Trophoblast cell (in vitro differentiated cells and primary cell): ENCODE measurements at regions not wholly inside any gene's neighbourhood (a gene's known extent, or its start where the extent isn't known, plus 50 kb on each side); places are given as distances from the start of the nearest gene placed in this dataset.
A peak's percentile ranks its signal among the peaks of the same experiment; 100 is the strongest.

ENCODE experiments used
- DNase-seq, 2 donors: peaks; one replicate each; pipeline ENCODE4 v3.0.0-alpha.2; 2016
- H2AFZ ChIP-seq: 2 replicates; pipeline ENCODE4 v1.6.1; 2013; ENCODE audit warnings: low read length, moderate library complexity, mild to moderate bottlenecking; ENCODE audit not compliant: insufficient read depth, poor library complexity
- H2AK5ac ChIP-seq: 2 replicates; pipeline ENCODE4 v1.6.1; 2013; ENCODE audit warnings: mild to moderate bottlenecking, low read length
- H2BK120ac ChIP-seq: 2 replicates; pipeline ENCODE4 v1.6.1; 2013; ENCODE audit warnings: low read length, mild to moderate bottlenecking, moderate library complexity; ENCODE audit not compliant: insufficient read depth, poor library complexity
- H2BK12ac ChIP-seq: 2 replicates; pipeline ENCODE4 v1.6.1; 2013; ENCODE audit warnings: mild to moderate bottlenecking, low read length, moderate library complexity
- H2BK5ac ChIP-seq: 2 replicates; pipeline ENCODE4 v1.6.1; 2013; ENCODE audit warnings: low read length, low read depth, moderate library complexity, mild to moderate bottlenecking; ENCODE audit not compliant: poor library complexity
- H3K14ac ChIP-seq: 2 replicates; pipeline ENCODE4 v1.6.1; 2013; ENCODE audit warnings: mild to moderate bottlenecking, low read length
- H3K18ac ChIP-seq: 2 replicates; pipeline ENCODE4 v1.6.1; 2013; ENCODE audit warnings: mild to moderate bottlenecking, low read length
- H3K23ac ChIP-seq: 2 replicates; pipeline ENCODE4 v1.6.1; 2013; ENCODE audit warnings: low read length
- H3K27ac ChIP-seq: 2 replicates; pipeline ENCODE4 v1.5.1; 2013; ENCODE audit warnings: low read depth, mild to moderate bottlenecking, inconsistent platforms, low read length, moderate library complexity
- H3K27me3 ChIP-seq: 2 replicates; pipeline ENCODE4 v1.6.1; 2013; ENCODE audit warnings: inconsistent platforms, mild to moderate bottlenecking, low read length, moderate library complexity; ENCODE audit not compliant: insufficient read depth
- H3K36me3 ChIP-seq, 2 experiments: 1 replicate in 1 of 2; 2 replicates in 1 of 2; pipeline ENCODE4 v1.6.1; 2013; ENCODE audit warnings: low read length in 2 of 2, mild to moderate bottlenecking in 2 of 2, moderate library complexity in 1 of 2; ENCODE audit not compliant: insufficient read depth in 2 of 2, control insufficient read depth in 1 of 2
- H3K4ac ChIP-seq: 2 replicates; pipeline ENCODE4 v1.6.1; 2013; ENCODE audit warnings: low read depth, mild to moderate bottlenecking, low read length, moderate library complexity
- H3K4me1 ChIP-seq, 2 experiments: 1 replicate in 1 of 2; 2 replicates in 1 of 2; pipeline ENCODE4 v1.6.1; 2013; ENCODE audit warnings: low read length in 2 of 2, mild to moderate bottlenecking in 2 of 2, moderate library complexity in 1 of 2; ENCODE audit not compliant: insufficient read depth in 2 of 2, control insufficient read depth in 1 of 2
- H3K4me2 ChIP-seq: 2 replicates; pipeline ENCODE4 v1.6.1; 2013; ENCODE audit warnings: inconsistent platforms, mild to moderate bottlenecking, low read length, moderate library complexity
- H3K4me3 ChIP-seq: 2 replicates; pipeline ENCODE4 v1.5.1; 2013; ENCODE audit warnings: mild to moderate bottlenecking, low read depth, low read length, inconsistent platforms
- H3K79me1 ChIP-seq: one replicate; pipeline ENCODE4 v1.6.1; 2013; ENCODE audit warnings: low read length
- H3K79me2 ChIP-seq: 2 replicates; pipeline ENCODE4 v1.6.1; 2013; ENCODE audit warnings: low read length, mild to moderate bottlenecking; ENCODE audit not compliant: control insufficient read depth, insufficient read depth, poor library complexity
- H3K9ac ChIP-seq: 2 replicates; pipeline ENCODE4 v1.6.1; 2013; ENCODE audit warnings: mild to moderate bottlenecking, low read length
- H3K9me3 ChIP-seq: 2 replicates; pipeline ENCODE4 v1.6.1; 2013; ENCODE audit warnings: low read depth, mild to moderate bottlenecking, control low read depth, inconsistent platforms, low read length; ENCODE audit not compliant: insufficient read depth
- H4K12ac ChIP-seq: 2 replicates; pipeline ENCODE4 v1.6.1; 2013; ENCODE audit warnings: low read depth, mild to moderate bottlenecking, low read length, moderate library complexity
- H4K8ac ChIP-seq: 2 replicates; pipeline ENCODE4 v1.6.1; 2013; ENCODE audit warnings: low read depth, mild to moderate bottlenecking, low read length, moderate library complexity
- H4K91ac ChIP-seq: one replicate; pipeline ENCODE4 v1.6.1; 2013; ENCODE audit warnings: low read depth, mild to moderate bottlenecking, low read length, moderate library complexity
- WGBS: extraction: QIAGEN DNeasy Blood & Tissue Kit; methylation state at CpG from one replicate; pipeline ENCODE4 v1.1.7; 2013; ENCODE audit warnings: missing lambda C conversion rate; ENCODE audit not compliant: insufficient read length, insufficient coverage; ENCODE audit errors: extremely low coverage; 5-methylcytosine and 5-hydroxymethylcytosine counted together

DNA sequence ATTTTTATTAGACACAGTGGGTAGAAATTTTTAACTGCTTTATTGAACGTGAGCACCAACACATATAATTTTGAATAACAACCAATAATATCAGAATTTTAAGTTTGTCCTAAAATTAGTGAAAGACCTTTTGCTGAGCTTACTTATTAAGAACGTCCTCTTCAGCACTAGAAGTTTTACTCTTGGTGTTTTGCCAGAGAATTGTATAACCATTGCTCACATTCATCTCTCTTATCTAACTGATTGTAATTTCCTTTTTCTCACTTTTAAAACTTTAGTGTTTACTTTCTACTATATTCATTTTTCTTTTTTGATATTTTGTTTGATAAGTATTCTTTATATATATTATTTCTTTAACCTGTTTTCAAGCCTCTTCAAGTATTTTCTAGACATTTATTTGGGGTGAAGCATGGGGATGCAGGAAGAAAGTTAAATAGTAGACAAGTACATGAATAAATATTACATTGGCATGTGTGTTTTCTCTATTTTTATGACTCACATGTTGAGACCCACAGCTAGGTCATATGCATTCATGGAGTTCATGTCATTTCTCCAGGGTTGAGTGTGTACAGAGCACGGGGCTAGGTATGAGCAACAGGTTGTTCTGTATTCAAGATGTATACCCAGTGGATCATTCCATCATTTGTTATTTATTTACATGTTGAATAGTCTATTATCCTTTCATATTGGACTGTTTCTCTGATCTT lies 90.6 kb downstream of the ATP6V1G3 start:
- no peaks in the 10 kb centered on the region for H3K79me2 ChIP-seq
- H4K12ac ChIP-seq: no peak overlapping the region
- H2BK5ac ChIP-seq: no peak overlapping the region
- H2AFZ ChIP-seq: no peak overlapping the region
- H3K9ac ChIP-seq: no peak overlapping the region
- H4K91ac ChIP-seq: no peak overlapping the region
- no peak overlapping the region for H2AK5ac ChIP-seq
- H3K4me1 ChIP-seq: no peaks in the 10 kb centered on the region
- H4K8ac ChIP-seq: no peak overlapping the region
- H3K36me3 ChIP-seq: no peaks in the 10 kb centered on the region
- H3K23ac ChIP-seq: no peak overlapping the region
- H3K4me3 ChIP-seq: no peak overlapping the region
- H3K4ac ChIP-seq: no peak overlapping the region
- no peak overlapping the region for H2BK120ac ChIP-seq
- H3K27ac ChIP-seq: no peak overlapping the region
- no peak overlapping the region for H3K18ac ChIP-seq
- no peak overlapping the region for H3K4me2 ChIP-seq
- no peaks in the 10 kb centered on the region for H3K9me3 ChIP-seq
- DNase-seq: peak; percentile 9 to 66
- whole genome bisulfite sequencing: no CpG with 5 or more reads among the region's 3 CpGs
- no peak overlapping the region for H3K14ac ChIP-seq
- no peak overlapping the region for H2BK12ac ChIP-seq
- H3K79me1 ChIP-seq: no peaks in the 10 kb centered on the region
- no peaks in the 10 kb centered on the region for H3K27me3 ChIP-seq

DNA sequence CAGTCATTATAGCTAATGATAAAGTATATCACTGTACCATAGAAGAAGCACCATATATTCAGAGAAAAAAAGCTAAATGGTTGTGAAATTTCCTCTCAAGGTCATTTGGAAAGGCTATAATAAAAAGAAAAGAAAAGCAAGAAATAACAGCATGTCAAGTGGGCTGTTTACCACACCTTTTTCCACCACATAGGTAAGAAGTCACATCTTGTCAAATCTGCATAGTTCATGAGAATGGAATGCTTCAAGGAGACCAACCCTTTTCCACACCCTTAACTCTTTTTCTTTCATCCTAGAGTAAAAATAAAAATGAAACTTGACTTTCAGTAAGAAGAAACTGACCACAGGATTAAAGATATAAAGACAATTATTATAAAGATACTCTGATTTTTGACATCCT lies 91.2 kb downstream of the ATP6V1G3 start:
- no peak overlapping the region for H3K4me2 ChIP-seq
- H4K8ac ChIP-seq: no peak overlapping the region
- no peak overlapping the region for H3K14ac ChIP-seq
- H3K36me3 ChIP-seq: no peaks in the 10 kb centered on the region
- no peaks in the 10 kb centered on the region for H3K79me2 ChIP-seq
- DNase-seq: peak in 1 of 2 donors; percentile 29
- H3K23ac ChIP-seq: no peak overlapping the region
- no peak overlapping the region for H3K27ac ChIP-seq
- no peak overlapping the region for H2AK5ac ChIP-seq
- H2BK12ac ChIP-seq: no peak overlapping the region
- no peak overlapping the region for H4K12ac ChIP-seq
- H2AFZ ChIP-seq: no peak overlapping the region
- H3K4me3 ChIP-seq: no peak overlapping the region
- H3K27me3 ChIP-seq: no peaks in the 10 kb centered on the region
- no peak overlapping the region for H2BK120ac ChIP-seq
- H3K9me3 ChIP-seq: no peaks in the 10 kb centered on the region
- no peak overlapping the region for H3K9ac ChIP-seq
- no peak overlapping the region for H4K91ac ChIP-seq
- no peaks in the 10 kb centered on the region for H3K4me1 ChIP-seq
- no peak overlapping the region for H2BK5ac ChIP-seq
- H3K4ac ChIP-seq: no peak overlapping the region
- H3K79me1 ChIP-seq: no peaks in the 10 kb centered on the region
- H3K18ac ChIP-seq: no peak overlapping the region

GRCh38 chr1:198447468-198447867 lies 93.0 kb downstream of the ATP6V1G3 start:
- H4K91ac ChIP-seq: no peak overlapping the region
- no peak overlapping the region for H2AFZ ChIP-seq
- H3K36me3 ChIP-seq: no peaks in the 10 kb centered on the region
- H3K9ac ChIP-seq: no peak overlapping the region
- no peaks in the 10 kb centered on the region for H3K27me3 ChIP-seq
- H2AK5ac ChIP-seq: no peak overlapping the region
- WGBS: no CpG with 5 or more reads among the region's 1 CpG
- no peak overlapping the region for H4K8ac ChIP-seq
- no peak overlapping the region for H3K18ac ChIP-seq
- no peak overlapping the region for H2BK5ac ChIP-seq
- H3K4me1 ChIP-seq: no peaks in the 10 kb centered on the region
- H3K4me2 ChIP-seq: no peak overlapping the region
- no peak overlapping the region for H3K4ac ChIP-seq
- H4K12ac ChIP-seq: no peak overlapping the region
- H2BK120ac ChIP-seq: no peak overlapping the region
- no peak overlapping the region for H3K27ac ChIP-seq
- H3K79me2 ChIP-seq: no peaks in the 10 kb centered on the region
- H2BK12ac ChIP-seq: no peak overlapping the region
- DNase-seq: no peak
- no peak overlapping the region for H3K23ac ChIP-seq
- no peaks in the 10 kb centered on the region for H3K79me1 ChIP-seq
- H3K4me3 ChIP-seq: no peak overlapping the region
- H3K9me3 ChIP-seq: no peaks in the 10 kb centered on the region
- H3K14ac ChIP-seq: no peak overlapping the region

DNA sequence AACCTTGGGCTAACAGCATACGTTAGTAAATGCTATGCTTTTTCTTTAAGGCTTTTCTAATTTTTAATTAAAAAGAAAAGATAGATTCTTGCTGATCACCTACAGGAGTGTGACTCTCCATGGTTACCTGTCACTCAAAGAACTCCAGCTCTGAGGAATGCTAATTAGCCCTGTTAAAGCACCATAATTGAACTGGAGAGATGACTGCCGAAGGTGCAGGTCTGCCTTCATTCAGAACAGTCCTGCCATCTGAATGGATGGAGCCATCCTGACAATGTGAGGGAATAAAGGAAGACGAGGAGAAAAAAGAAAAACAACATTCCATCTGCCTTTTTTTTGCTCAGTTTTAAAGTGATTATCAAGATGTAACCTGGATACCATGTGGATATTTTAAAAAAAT lies 94.6 kb downstream of the ATP6V1G3 start:
- no CpG with 5 or more reads among the region's 3 CpGs for WGBS
- H3K23ac ChIP-seq: no peak overlapping the region
- no peak overlapping the region for H2BK12ac ChIP-seq
- no peak overlapping the region for H3K18ac ChIP-seq
- no peak overlapping the region for H2BK120ac ChIP-seq
- H2AFZ ChIP-seq: no peak overlapping the region
- no peak overlapping the region for H3K14ac ChIP-seq
- no peak overlapping the region for H3K9ac ChIP-seq
- H3K27ac ChIP-seq: no peak overlapping the region
- no peaks in the 10 kb centered on the region for H3K9me3 ChIP-seq
- peak; percentile 2 to 68 for DNase-seq
- no peaks in the 10 kb centered on the region for H3K79me1 ChIP-seq
- no peaks in the 10 kb centered on the region for H3K4me1 ChIP-seq
- H4K91ac ChIP-seq: no peak overlapping the region
- no peaks in the 10 kb centered on the region for H3K36me3 ChIP-seq
- no peak overlapping the region for H3K4me2 ChIP-seq
- no peaks in the 10 kb centered on the region for H3K79me2 ChIP-seq
- no peak overlapping the region for H2AK5ac ChIP-seq
- no peak overlapping the region for H3K4ac ChIP-seq
- H4K8ac ChIP-seq: no peak overlapping the region
- no peak overlapping the region for H3K4me3 ChIP-seq
- no peaks in the 10 kb centered on the region for H3K27me3 ChIP-seq
- H4K12ac ChIP-seq: no peak overlapping the region
- no peak overlapping the region for H2BK5ac ChIP-seq
